Mucosa of rectum (tissue), 2 donors: ENCODE measurements at regions not wholly inside any gene's neighbourhood (a gene's known extent, or its start where the extent isn't known, plus 50 kb on each side); places are given as distances from the start of the nearest gene placed in this dataset.
A peak's percentile ranks its signal among the peaks of the same experiment; 100 is the strongest.
"Not testable (repeated sequence)": the region's sequence is repeated elsewhere in the genome, so short reads cannot be mapped to it uniquely, and the experiment has no call there.

Experiments used
- H3K27ac ChIP-seq, 2 donors: one replicate each; pipeline ENCODE4 v1.7.0; 2013; ENCODE audit warnings: inconsistent platforms in 2 of 2, low read depth in 2 of 2, low read length in 2 of 2
- H3K27me3 ChIP-seq, 2 donors: one replicate each; pipeline ENCODE4 v1.7.0; 2013; ENCODE audit warnings: low read length in 2 of 2; ENCODE audit not compliant: control insufficient read depth in 2 of 2, insufficient read depth in 2 of 2
- H3K36me3 ChIP-seq, 2 donors: one replicate each; pipeline ENCODE4 v1.7.0; 2013; ENCODE audit warnings: low read length in 2 of 2; ENCODE audit not compliant: control insufficient read depth in 2 of 2, insufficient read depth in 2 of 2
- H3K4me1 ChIP-seq, 2 donors: one replicate each; pipeline ENCODE4 v1.7.0; 2013; ENCODE audit warnings: low read length in 2 of 2, mild to moderate bottlenecking in 1 of 2; ENCODE audit not compliant: control insufficient read depth in 2 of 2, insufficient read depth in 2 of 2
- H3K4me3 ChIP-seq, 2 donors: one replicate each; pipeline ENCODE4 v1.7.0; 2013; ENCODE audit warnings: low read length in 2 of 2
- H3K9ac ChIP-seq, 2 donors: one replicate each; pipeline ENCODE4 v1.7.0; 2013; ENCODE audit warnings: low read length in 2 of 2, low read depth in 1 of 2, mild to moderate bottlenecking in 1 of 2
- H3K9me3 ChIP-seq, 2 donors: one replicate each; pipeline ENCODE4 v1.7.0; 2013; ENCODE audit warnings: low read length in 2 of 2; ENCODE audit not compliant: control insufficient read depth in 2 of 2
- donor health status: healthy.
- donor health status: Normal muscosa, but diverticular disease.

- H3K9ac ChIP-seq, H3K36me3 ChIP-seq, H3K4me1 ChIP-seq, H3K9me3 ChIP-seq, H3K4me3 ChIP-seq, H3K27me3 ChIP-seq, H3K27ac ChIP-seq: not testable (repeated sequence)
Observed at GRCh38 chr9:42798571-42798970, 615.1 kb downstream of the SPATA31A6 start.

- H3K36me3 ChIP-seq, H3K27ac ChIP-seq, H3K9ac ChIP-seq, H3K9me3 ChIP-seq, H3K4me3 ChIP-seq, H3K4me1 ChIP-seq, H3K27me3 ChIP-seq: not testable (repeated sequence)
Observed at GRCh38 chr9:42802716-42803115, 619.3 kb downstream of the SPATA31A6 start.

GRCh38 chr9:42806674-42807073 lies 623.2 kb downstream of the SPATA31A6 start:
- H3K4me3 ChIP-seq, H3K27ac ChIP-seq, H3K9me3 ChIP-seq, H3K9ac ChIP-seq, H3K27me3 ChIP-seq, H3K36me3 ChIP-seq, H3K4me1 ChIP-seq: not testable (repeated sequence)

- not testable (repeated sequence) for H3K27me3 ChIP-seq, H3K9ac ChIP-seq, H3K4me3 ChIP-seq, H3K9me3 ChIP-seq, H3K36me3 ChIP-seq, H3K4me1 ChIP-seq, H3K27ac ChIP-seq
Observed at GRCh38 chr9:42821468-42821867, 638.0 kb downstream of the SPATA31A6 start.

GRCh38 chr9:42848156-42848555 lies 664.7 kb downstream of the SPATA31A6 start:
- H3K9me3 ChIP-seq, H3K36me3 ChIP-seq, H3K27me3 ChIP-seq, H3K27ac ChIP-seq, H3K9ac ChIP-seq, H3K4me1 ChIP-seq, H3K4me3 ChIP-seq: not testable (repeated sequence)

GRCh38 chr9:42850896-42851693 lies 667.6 kb downstream of the SPATA31A6 start:
- not testable (repeated sequence) for H3K4me3 ChIP-seq, H3K9me3 ChIP-seq, H3K9ac ChIP-seq, H3K36me3 ChIP-seq, H3K4me1 ChIP-seq, H3K27ac ChIP-seq, H3K27me3 ChIP-seq

GRCh38 chr9:42851701-42852100 lies 668.2 kb downstream of the SPATA31A6 start:
- not testable (repeated sequence) for H3K9ac ChIP-seq, H3K4me1 ChIP-seq, H3K36me3 ChIP-seq, H3K9me3 ChIP-seq, H3K27me3 ChIP-seq, H3K27ac ChIP-seq
- H3K4me3 ChIP-seq, result peak overlapping the region in 1 of 2 donors; percentile 54

GRCh38 chr9:42852133-42852930 lies 668.9 kb downstream of the SPATA31A6 start:
- H3K36me3 ChIP-seq, H3K9ac ChIP-seq, H3K27me3 ChIP-seq, H3K27ac ChIP-seq, H3K9me3 ChIP-seq, H3K4me1 ChIP-seq: not testable (repeated sequence)
- H3K4me3 ChIP-seq, result peak overlapping the region in 1 of 2 donors; percentile 54

- H3K36me3 ChIP-seq, result not testable (repeated sequence)
Observed at GRCh38 chr9:42860133-42860532, 676.7 kb downstream of the SPATA31A6 start.

GRCh38 chr9:42862465-42862864 lies 679.0 kb downstream of the SPATA31A6 start:
- not testable (repeated sequence) for H3K36me3 ChIP-seq, H3K27me3 ChIP-seq, H3K27ac ChIP-seq, H3K4me1 ChIP-seq, H3K4me3 ChIP-seq, H3K9ac ChIP-seq, H3K9me3 ChIP-seq

More at GRCh38 chr9:42860133-42860532, 676.7 kb downstream of the SPATA31A6 start:
- not testable (repeated sequence) for H3K27me3 ChIP-seq, H3K4me1 ChIP-seq, H3K4me3 ChIP-seq, H3K27ac ChIP-seq, H3K9ac ChIP-seq, H3K9me3 ChIP-seq
